ENCODE measurements at regions not wholly inside any gene's neighbourhood (a gene's known extent, or its start where the extent isn't known, plus 50 kb on each side); places are given as distances from the start of the nearest gene placed in this dataset.

- Histone ChIP-seq H3K27ac (no peak overlapping the region), H3K4me3 (no peak overlapping the region), H3K9me3 (peaks cover 0 to 17% (median 6%) of the 10 kb centered on the region in 4 donors), H3K36me3 (no peaks in the 10 kb centered on the region), H3K4me1 (no peaks in the 10 kb centered on the region), H3K27me3 (no peaks in the 10 kb centered on the region)
- DNase-seq: no peak
- no peak for TF ChIP-seq EP300 (IDR thresholded peaks at IDR 0.05)
- no peak for TF ChIP-seq POLR2AphosphoS5 (IDR thresholded peaks at IDR 0.05)
- no peak for TF ChIP-seq POLR2A (IDR thresholded peaks at IDR 0.05)
- no peak for TF ChIP-seq CTCF (IDR thresholded peaks at IDR 0.05)
- intact Hi-C loops (cut with DNase I; ENCODE audit: low total_unique reads): no loop called here
- WGBS, 5 donors: 58 to 72% (median 69%) methylated on average over 8 of the region's 8 CpGs
Measured at GRCh38 chr3:84487296-84487695, 471.5 kb upstream of the CADM2 start.

- peaks cover 0 to 3% (median 1%) of the 10 kb centered on the region in 4 donors for H3K9me3 ChIP-seq
- no peak overlapping the region for H3K27ac ChIP-seq
- whole genome bisulfite sequencing, 5 donors: 45 to 81% (median 70%) methylated on average over 1 of the region's 1 CpG
- TF ChIP-seq POLR2AphosphoS5 (IDR thresholded peaks at IDR 0.05) (no peak), POLR2A (IDR thresholded peaks at IDR 0.05) (no peak), EP300 (IDR thresholded peaks at IDR 0.05) (no peak), CTCF (IDR thresholded peaks at IDR 0.05) (no peak)
- no peaks in the 10 kb centered on the region for H3K36me3 ChIP-seq
- H3K4me3 ChIP-seq: no peak overlapping the region
- no peaks in the 10 kb centered on the region for H3K27me3 ChIP-seq
- no peaks in the 10 kb centered on the region for H3K4me1 ChIP-seq
- DNase-seq: no peak
- intact Hi-C loops (cut with DNase I; ENCODE audit: low total_unique reads): no loop called here
Measured at GRCh38 chr3:84504761-84505160, 454.0 kb upstream of the CADM2 start.

- no peak for DNase-seq
- no peak overlapping the region for H3K4me3 ChIP-seq
- H3K36me3 ChIP-seq: no peaks in the 10 kb centered on the region
- WGBS, 5 donors: 66 to 73% (median 70%) methylated on average over 2 to 3 of the region's 3 CpGs
- H3K9me3 ChIP-seq: peaks cover 0 to 18% (median 6%) of the 10 kb centered on the region in 4 donors
- no peak overlapping the region for H3K27ac ChIP-seq
- intact Hi-C loops (cut with DNase I; ENCODE audit: low total_unique reads): no loop called here
- H3K4me1 ChIP-seq: no peaks in the 10 kb centered on the region
- H3K27me3 ChIP-seq: no peaks in the 10 kb centered on the region
- TF ChIP-seq CTCF (IDR thresholded peaks at IDR 0.05) (no peak), POLR2A (IDR thresholded peaks at IDR 0.05) (no peak), POLR2AphosphoS5 (IDR thresholded peaks at IDR 0.05) (no peak), EP300 (IDR thresholded peaks at IDR 0.05) (no peak)
Measured at GRCh38 chr3:84510007-84510406, 448.8 kb upstream of the CADM2 start.

- H3K4me3 ChIP-seq: no peak overlapping the region
- 61 to 90% (median 80%) methylated on average over 6 of the region's 6 CpGs for WGBS, 5 donors
- DNase-seq: no peak
- no peak overlapping the region for H3K27ac ChIP-seq
- H3K27me3 ChIP-seq: no peaks in the 10 kb centered on the region
- no peaks in the 10 kb centered on the region for H3K36me3 ChIP-seq
- intact Hi-C loops (cut with DNase I; ENCODE audit: low total_unique reads): no loop called here
- TF ChIP-seq POLR2AphosphoS5 (IDR thresholded peaks at IDR 0.05) (no peak), CTCF (IDR thresholded peaks at IDR 0.05) (no peak), POLR2A (IDR thresholded peaks at IDR 0.05) (no peak), EP300 (IDR thresholded peaks at IDR 0.05) (no peak)
- H3K9me3 ChIP-seq: peaks cover 0 to 12% (median 11%) of the 10 kb centered on the region in 4 donors
- no peaks in the 10 kb centered on the region for H3K4me1 ChIP-seq
Measured at GRCh38 chr3:84522893-84523292, 435.9 kb upstream of the CADM2 start.

Measured in stomach (tissue), 8 donors.